Lower lobe of right lung (tissue), 2 donors: ENCODE measurements at regions not wholly inside any gene's neighbourhood (a gene's known extent, or its start where the extent isn't known, plus 50 kb on each side); places are given as distances from the start of the nearest gene placed in this dataset.

Experiments used
- ATAC-seq, 2 donors: fragments of 200-7000 bp; cut with Tn5 transposase; one replicate each; pipeline ENCODE4 v1.9.1; 2020 to 2022; ENCODE audit warnings: mild to moderate bottlenecking in 2 of 2, moderate library complexity in 2 of 2
- DNase-seq: peaks from one replicate; pipeline ENCODE4 v3.0.0-alpha.2; 2020
- H3K27ac ChIP-seq: fragments of 200-600 bp; one replicate; pipeline ENCODE4 v1.8.0; 2022
- H3K27me3 ChIP-seq: fragments of 200-600 bp; one replicate; pipeline ENCODE4 v1.8.0; 2022; ENCODE audit warnings: low read depth
- H3K36me3 ChIP-seq: fragments of 200-600 bp; one replicate; pipeline ENCODE4 v1.8.0; 2022; ENCODE audit warnings: mild to moderate bottlenecking
- H3K4me1 ChIP-seq: fragments of 200-600 bp; one replicate; pipeline ENCODE4 v1.8.0; 2022
- H3K4me3 ChIP-seq: fragments of 200-600 bp; one replicate; pipeline ENCODE4 v1.8.0; 2022; ENCODE audit warnings: mild to moderate bottlenecking
- H3K9me3 ChIP-seq: fragments of 200-600 bp; one replicate; pipeline ENCODE4 v1.8.0; 2022
- intact Hi-C: fragments of 100-400 bp; cut with DNase I; formaldehyde crosslinking; loops from one replicate; pipeline ENCODE4 v1.11.0; 2022
- TF ChIP-seq, protein P1 (sequence below): fragments of 200-600 bp; IDR thresholded peaks from one replicate; pipeline ENCODE4 v1.8.0; 2022; ENCODE audit warnings: antibody characterized with exemption, mild to moderate bottlenecking
- donor health status: DM: no; HTN: yes; CAD: no; lungs with severe emphysema.

DNA sequence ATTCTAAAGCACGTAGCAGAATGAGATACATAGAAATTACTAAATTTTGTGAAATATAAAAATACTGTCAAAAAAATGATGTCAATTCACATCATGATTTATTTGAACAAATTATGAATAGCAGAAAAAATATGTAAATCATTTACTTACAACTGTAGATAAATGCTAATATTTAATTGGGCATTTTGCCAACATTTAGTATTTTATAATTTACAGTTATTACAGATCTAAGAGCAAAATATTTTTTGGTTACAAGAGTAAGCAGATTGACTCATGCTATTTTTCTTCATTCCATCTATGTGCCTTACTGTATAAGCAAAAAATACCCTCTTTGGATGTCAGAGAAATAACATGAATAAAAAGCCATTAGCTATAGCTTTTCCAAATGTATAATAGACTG lies 282.3 kb upstream of the RGS18 start:
- TF ChIP-seq, protein P1, sequence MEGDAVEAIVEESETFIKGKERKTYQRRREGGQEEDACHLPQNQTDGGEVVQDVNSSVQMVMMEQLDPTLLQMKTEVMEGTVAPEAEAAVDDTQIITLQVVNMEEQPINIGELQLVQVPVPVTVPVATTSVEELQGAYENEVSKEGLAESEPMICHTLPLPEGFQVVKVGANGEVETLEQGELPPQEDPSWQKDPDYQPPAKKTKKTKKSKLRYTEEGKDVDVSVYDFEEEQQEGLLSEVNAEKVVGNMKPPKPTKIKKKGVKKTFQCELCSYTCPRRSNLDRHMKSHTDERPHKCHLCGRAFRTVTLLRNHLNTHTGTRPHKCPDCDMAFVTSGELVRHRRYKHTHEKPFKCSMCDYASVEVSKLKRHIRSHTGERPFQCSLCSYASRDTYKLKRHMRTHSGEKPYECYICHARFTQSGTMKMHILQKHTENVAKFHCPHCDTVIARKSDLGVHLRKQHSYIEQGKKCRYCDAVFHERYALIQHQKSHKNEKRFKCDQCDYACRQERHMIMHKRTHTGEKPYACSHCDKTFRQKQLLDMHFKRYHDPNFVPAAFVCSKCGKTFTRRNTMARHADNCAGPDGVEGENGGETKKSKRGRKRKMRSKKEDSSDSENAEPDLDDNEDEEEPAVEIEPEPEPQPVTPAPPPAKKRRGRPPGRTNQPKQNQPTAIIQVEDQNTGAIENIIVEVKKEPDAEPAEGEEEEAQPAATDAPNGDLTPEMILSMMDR = no peak
- Histone ChIP-seq H3K9me3 (no peaks in the 10 kb centered on the region), H3K27me3 (no peaks in the 10 kb centered on the region), H3K36me3 (no peaks in the 10 kb centered on the region), H3K4me3 (no peak overlapping the region), H3K27ac (no peak overlapping the region), H3K4me1 (no peaks in the 10 kb centered on the region)
- intact Hi-C loops = no loop called here
- ATAC-seq (no peak), DNase-seq (no peak)

DNA sequence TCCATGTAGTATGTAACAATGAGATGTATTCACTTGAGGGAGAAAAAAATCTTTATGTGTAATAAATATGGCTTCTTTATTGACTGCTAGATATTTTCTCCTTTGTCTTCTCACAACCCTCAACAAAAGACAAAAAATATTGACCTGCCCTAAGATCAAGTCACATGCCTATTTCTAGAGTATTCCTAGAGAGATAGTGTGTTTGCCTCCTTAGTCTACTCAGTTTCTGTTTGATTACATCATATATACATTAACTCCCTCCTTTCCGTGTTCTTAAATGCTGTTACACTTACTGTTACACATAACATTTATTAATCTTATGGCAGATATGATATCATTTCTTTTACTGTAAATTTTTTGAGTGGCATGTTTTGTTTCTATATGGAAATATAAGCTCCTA lies 281.6 kb upstream of the RGS18 start:
- Histone ChIP-seq H3K9me3 (no peaks in the 10 kb centered on the region), H3K27ac (no peak overlapping the region), H3K4me3 (no peak overlapping the region), H3K36me3 (no peaks in the 10 kb centered on the region), H3K4me1 (no peaks in the 10 kb centered on the region), H3K27me3 (no peaks in the 10 kb centered on the region)
- DNase-seq (no peak), ATAC-seq (no peak)
- TF ChIP-seq, protein P1 = no peak
- intact Hi-C loops = no loop called here

DNA sequence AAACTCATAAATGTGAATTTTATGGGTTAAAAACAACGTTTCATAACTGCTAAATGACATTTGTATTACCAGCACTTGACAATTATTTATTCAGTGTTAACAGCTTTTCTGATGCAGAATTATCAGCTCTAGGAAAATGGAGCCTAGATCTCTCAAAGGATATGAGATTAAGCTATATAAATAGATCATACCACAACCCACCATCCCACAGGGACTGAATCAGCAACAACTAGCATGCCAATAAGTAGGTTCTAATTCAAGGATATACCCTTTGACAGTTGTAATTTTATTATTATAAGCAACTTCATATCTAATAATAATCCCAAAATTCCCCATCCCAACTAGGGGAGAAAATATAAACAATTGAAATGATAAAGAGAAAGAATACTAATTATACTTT lies 275.4 kb upstream of the RGS18 start:
- Histone ChIP-seq H3K4me3 (no peak overlapping the region), H3K9me3 (no peaks in the 10 kb centered on the region), H3K27ac (no peak overlapping the region), H3K36me3 (no peaks in the 10 kb centered on the region), H3K4me1 (no peaks in the 10 kb centered on the region), H3K27me3 (no peaks in the 10 kb centered on the region)
- TF ChIP-seq, protein P1 = no peak
- intact Hi-C loops = no loop called here
- DNase-seq (no peak), ATAC-seq (no peak)

DNA sequence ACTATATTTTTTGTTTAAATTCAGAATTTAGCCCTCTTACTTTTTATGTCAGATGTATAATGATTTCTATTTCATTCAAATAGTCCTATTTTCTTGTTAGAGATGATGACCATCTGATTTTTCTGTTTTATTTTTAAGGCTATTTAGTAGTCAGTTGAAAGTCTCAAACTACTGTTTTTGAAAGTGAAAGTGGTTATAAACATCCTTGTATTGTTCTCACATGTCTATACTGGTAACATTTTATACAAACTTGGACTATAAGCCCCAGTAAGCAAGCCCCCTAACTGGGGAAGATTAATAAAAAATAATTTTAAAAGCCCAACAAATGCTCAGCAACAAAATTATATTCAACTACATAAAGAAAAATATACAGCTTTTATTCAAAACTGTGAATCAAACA lies 271.3 kb upstream of the RGS18 start:
- intact Hi-C loops = no loop called here
- Histone ChIP-seq H3K27me3 (no peaks in the 10 kb centered on the region), H3K4me1 (no peaks in the 10 kb centered on the region), H3K36me3 (no peaks in the 10 kb centered on the region), H3K27ac (no peak overlapping the region), H3K4me3 (no peak overlapping the region), H3K9me3 (no peaks in the 10 kb centered on the region)
- ATAC-seq (no peak), DNase-seq (no peak)
- TF ChIP-seq, protein P1 = no peak

DNA sequence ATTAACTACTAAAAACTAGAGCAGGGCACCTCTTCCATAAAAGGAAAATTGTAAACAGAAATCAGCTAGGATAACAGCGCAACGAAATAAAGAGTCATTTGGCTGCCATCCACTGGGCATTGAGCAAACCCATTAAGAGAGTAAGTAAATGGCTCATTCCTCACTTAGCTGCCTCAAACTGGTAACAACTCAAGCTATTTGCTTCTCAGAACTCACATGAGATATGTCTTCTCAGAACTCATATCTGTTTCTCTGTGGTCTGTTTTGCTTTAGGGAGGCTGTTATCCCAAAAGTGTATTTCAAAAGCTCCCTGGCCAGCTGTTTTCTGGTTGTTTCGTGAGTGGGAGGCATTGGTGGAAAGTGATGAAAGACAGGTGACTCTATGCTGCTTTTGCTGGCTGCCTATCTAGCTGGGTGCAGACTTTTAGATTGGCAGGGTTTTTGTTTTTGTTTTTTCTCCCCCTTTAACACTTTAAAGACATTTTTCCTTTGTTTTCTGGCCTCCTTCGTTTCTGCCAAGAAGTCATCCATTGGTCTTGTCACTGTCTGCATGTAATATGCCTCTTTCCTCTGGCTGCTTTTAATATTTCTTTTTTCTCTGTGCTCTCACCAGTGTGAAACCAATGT lies 269.2 kb upstream of the RGS18 start:
- Histone ChIP-seq H3K4me3 (no peak overlapping the region), H3K27me3 (no peaks in the 10 kb centered on the region), H3K4me1 (no peaks in the 10 kb centered on the region), H3K9me3 (no peaks in the 10 kb centered on the region), H3K27ac (no peak overlapping the region), H3K36me3 (no peaks in the 10 kb centered on the region)
- intact Hi-C loops = no loop called here
- no peak for DNase-seq
- TF ChIP-seq, protein P1 = no peak
- no peak for ATAC-seq

DNA sequence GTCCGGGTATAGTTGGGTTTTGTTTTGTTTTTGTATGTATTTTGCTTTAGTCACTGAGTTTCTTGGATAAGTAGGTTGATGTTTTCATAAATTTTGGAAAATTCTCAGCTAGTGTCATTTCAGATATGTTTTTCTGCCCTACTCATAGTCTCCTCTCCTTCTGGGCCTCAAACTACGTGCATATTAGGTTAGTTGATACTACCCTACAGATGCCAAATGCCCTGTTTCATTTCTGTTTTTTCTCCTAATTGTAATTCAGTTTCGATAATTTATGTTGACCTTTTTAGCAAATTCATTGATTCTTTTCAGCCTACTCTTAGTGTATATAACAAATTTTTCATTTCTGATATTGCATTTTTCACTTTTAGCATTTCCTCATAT lies 268.6 kb upstream of the RGS18 start:
- intact Hi-C loops = no loop called here
- H3K4me3 ChIP-seq = no peak overlapping the region
- no peaks in the 10 kb centered on the region for H3K27me3 ChIP-seq
- H3K4me1 ChIP-seq = no peaks in the 10 kb centered on the region
- H3K9me3 ChIP-seq = no peaks in the 10 kb centered on the region
- ATAC-seq (no peak), DNase-seq (no peak)
- H3K27ac ChIP-seq = no peak overlapping the region
- H3K36me3 ChIP-seq = no peaks in the 10 kb centered on the region
- TF ChIP-seq, protein P1 = no peak
